Sigmoid colon (tissue), 6 donors: ENCODE measurements at regions not wholly inside any gene's neighbourhood (a gene's known extent, or its start where the extent isn't known, plus 50 kb on each side); places are given as distances from the start of the nearest gene placed in this dataset.
A peak's percentile ranks its signal among the peaks of the same experiment; 100 is the strongest.

Experiments
- DNase-seq: peaks from one replicate; pipeline ENCODE4 v3.0.0-alpha.2; 2019
- H3K27ac ChIP-seq, 4 donors: fragments of 200-600 bp; sonication (generic); one replicate each; pipeline ENCODE4 v1.5.1; 2016 to 2019; ENCODE audit warnings: mild to moderate bottlenecking in 1 of 4
- H3K27me3 ChIP-seq, 3 donors: fragments of 200-600 bp; sonication (generic); one replicate each; pipeline ENCODE4 v1.5.1; 2019; ENCODE audit warnings: mild to moderate bottlenecking in 1 of 3
- H3K36me3 ChIP-seq, 4 donors: fragments of 200-600 bp; sonication (generic); one replicate each; pipeline ENCODE4 v1.5.1; 2016 to 2019
- H3K4me1 ChIP-seq, 4 donors: fragments of 200-600 bp; sonication (generic); one replicate each; pipeline ENCODE4 v1.5.1; 2017 to 2019
- H3K4me3 ChIP-seq, 4 donors: fragments of 200-600 bp; sonication (generic); one replicate each; pipeline ENCODE4 v1.5.1; 2017 to 2019; ENCODE audit warnings: mild to moderate bottlenecking in 2 of 4, moderate library complexity in 1 of 4
- H3K9me3 ChIP-seq, 4 donors: fragments of 200-600 bp in 3 of 4; sonication (generic) in 3 of 4; one replicate each; pipeline versions ENCODE4 v1.5.1 to v1.6.1; 2013 to 2019
- EP300 ChIP-seq, 4 donors: sonication (generic); formaldehyde crosslinking; IDR thresholded peaks; one replicate each; pipeline ENCODE4 v1.6.1; 2017; ENCODE audit warnings: antibody characterized with exemption in 4 of 4
- POLR2A ChIP-seq, 2 donors: fragments of 450-650 bp; IDR thresholded peaks; one replicate each; pipeline ENCODE4 v1.6.1; 2016; ENCODE audit warnings: antibody characterized with exemption in 2 of 2, mild to moderate bottlenecking in 2 of 2, moderate library complexity in 2 of 2
- POLR2AphosphoS5 ChIP-seq, 4 donors: sonication (generic); formaldehyde crosslinking; IDR thresholded peaks; one replicate each; pipeline ENCODE4 v1.6.1; 2017; ENCODE audit warnings: antibody characterized with exemption in 4 of 4
- WGBS, 2 donors: extraction: QIAGEN DNeasy Blood & Tissue Kit; methylation state at CpG; one replicate each; pipeline ENCODE4 v1.1.7; 2013; 5-methylcytosine and 5-hydroxymethylcytosine counted together
- intact Hi-C: fragments of 100-400 bp; cut with DNase I; formaldehyde crosslinking; loops from one replicate; pipeline ENCODE4 v1.15.1; 2023
- TF ChIP-seq, protein P1 (sequence below), 4 experiments: fragments of 450-650 bp in 3 of 4; fragments of 200-600 bp in 1 of 4; IDR thresholded peaks; one replicate each; pipeline ENCODE4 v1.5.1; 2016 to 2019; ENCODE audit warnings: antibody characterized with exemption in 4 of 4, mild to moderate bottlenecking in 3 of 4, moderate library complexity in 2 of 4
- donor health status: healthy with polysubstance abuse.
- donor health status: healthy.

DNA sequence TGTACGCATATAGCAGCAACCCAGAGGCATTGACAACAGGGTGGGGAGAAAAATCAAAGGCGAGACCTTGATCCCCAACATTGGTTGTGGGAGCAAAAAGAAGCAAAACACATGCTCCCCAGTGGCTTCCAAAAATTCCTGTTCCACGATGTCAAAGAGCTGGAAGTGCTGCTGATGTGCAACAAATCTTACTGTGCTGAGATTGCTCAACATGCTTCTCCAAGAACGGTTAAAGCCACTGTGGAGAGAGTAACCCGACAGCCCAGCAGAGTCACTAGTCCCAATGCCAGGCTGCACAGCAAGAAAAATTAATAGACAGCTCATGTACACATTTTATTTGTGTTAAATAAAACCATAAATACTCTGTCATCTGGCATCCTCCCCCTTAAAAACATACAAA lies 179.9 kb upstream of the PFN2 start:
- Histone ChIP-seq H3K36me3 (no peaks in the 10 kb centered on the region), H3K27me3 (no peaks in the 10 kb centered on the region), H3K4me3 (no peak overlapping the region), H3K27ac (peak overlapping the region in 1 of 4 donors; percentile 78), H3K4me1 (peaks cover 0 to 38% (median 23%) of the 10 kb centered on the region in 4 donors), H3K9me3 (no peaks in the 10 kb centered on the region)
- intact Hi-C loops: no loop called here
- WGBS, 2 donors: 87 to 88% methylated on average over 5 of the region's 5 CpGs
- TF ChIP-seq EP300 (IDR thresholded peaks at IDR 0.05) (no peak), POLR2A (IDR thresholded peaks at IDR 0.05) (no peak), POLR2AphosphoS5 (IDR thresholded peaks at IDR 0.05) (no peak)
- TF ChIP-seq, protein P1, sequence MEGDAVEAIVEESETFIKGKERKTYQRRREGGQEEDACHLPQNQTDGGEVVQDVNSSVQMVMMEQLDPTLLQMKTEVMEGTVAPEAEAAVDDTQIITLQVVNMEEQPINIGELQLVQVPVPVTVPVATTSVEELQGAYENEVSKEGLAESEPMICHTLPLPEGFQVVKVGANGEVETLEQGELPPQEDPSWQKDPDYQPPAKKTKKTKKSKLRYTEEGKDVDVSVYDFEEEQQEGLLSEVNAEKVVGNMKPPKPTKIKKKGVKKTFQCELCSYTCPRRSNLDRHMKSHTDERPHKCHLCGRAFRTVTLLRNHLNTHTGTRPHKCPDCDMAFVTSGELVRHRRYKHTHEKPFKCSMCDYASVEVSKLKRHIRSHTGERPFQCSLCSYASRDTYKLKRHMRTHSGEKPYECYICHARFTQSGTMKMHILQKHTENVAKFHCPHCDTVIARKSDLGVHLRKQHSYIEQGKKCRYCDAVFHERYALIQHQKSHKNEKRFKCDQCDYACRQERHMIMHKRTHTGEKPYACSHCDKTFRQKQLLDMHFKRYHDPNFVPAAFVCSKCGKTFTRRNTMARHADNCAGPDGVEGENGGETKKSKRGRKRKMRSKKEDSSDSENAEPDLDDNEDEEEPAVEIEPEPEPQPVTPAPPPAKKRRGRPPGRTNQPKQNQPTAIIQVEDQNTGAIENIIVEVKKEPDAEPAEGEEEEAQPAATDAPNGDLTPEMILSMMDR (IDR thresholded peaks at IDR 0.05): no peak
- DNase-seq: no peak

DNA sequence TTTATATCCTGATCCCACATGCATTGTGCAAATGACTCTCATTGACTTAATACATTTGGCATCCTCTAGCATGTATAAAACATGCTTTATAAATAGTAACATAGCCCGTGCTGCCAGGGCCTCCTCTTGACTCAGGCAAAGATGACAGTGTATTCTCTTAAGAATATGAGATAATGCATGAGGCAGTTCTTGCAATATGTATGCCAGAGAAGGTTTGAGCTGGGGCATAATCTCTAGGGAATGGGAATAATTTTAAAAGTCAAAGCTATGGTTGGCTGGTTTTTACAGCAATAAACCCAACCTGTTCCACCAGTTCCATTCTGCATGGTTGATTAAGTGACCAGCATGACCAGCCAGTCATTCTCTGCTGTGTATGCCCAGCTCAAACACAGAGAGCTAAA lies 179.0 kb upstream of the PFN2 start:
- Histone ChIP-seq H3K4me1 (peaks cover 0 to 40% (median 24%) of the 10 kb centered on the region in 4 donors), H3K27ac (peak overlapping the region in 2 of 4 donors; percentile 53 to 78), H3K27me3 (no peaks in the 10 kb centered on the region), H3K9me3 (no peaks in the 10 kb centered on the region), H3K4me3 (no peak overlapping the region), H3K36me3 (no peaks in the 10 kb centered on the region)
- 0% methylated on average over 1 of the region's 1 CpG for WGBS, 2 donors
- TF ChIP-seq EP300 (IDR thresholded peaks at IDR 0.05) (peak in 2 of 4 donors; percentile 26 to 75), POLR2AphosphoS5 (IDR thresholded peaks at IDR 0.05) (peak; percentile 41 to 82 (median 64))
- TF ChIP-seq, protein P1 (IDR thresholded peaks at IDR 0.05): no peak
- intact Hi-C loops: loop anchor here (5.0 kb wide), 1 partner anchor 33 kb away; no protein-coding TSS in a partner anchor
- DNase-seq: no peak

DNA sequence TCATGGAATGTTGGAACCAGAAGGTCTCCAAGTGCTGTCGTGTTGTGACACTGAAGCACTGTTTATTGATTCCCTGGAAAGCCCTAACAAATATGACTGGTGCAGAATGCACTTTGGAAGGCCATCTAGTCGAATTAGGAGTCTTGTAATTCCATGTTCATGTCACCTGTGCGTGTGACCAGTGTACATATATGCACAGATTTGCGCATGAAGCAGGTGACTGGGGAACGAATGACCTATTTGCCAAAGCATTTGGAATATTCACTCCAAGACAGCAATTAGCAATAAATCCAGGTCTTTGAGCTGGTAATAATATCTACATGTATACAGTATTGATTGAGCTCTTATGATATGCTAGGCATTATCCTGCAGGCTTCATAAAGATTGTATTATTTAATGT lies 177.5 kb upstream of the PFN2 start:
- Histone ChIP-seq H3K27me3 (no peaks in the 10 kb centered on the region), H3K4me1 (peaks cover 0 to 40% (median 24%) of the 10 kb centered on the region in 4 donors), H3K36me3 (no peaks in the 10 kb centered on the region), H3K4me3 (no peak overlapping the region), H3K9me3 (no peaks in the 10 kb centered on the region), H3K27ac (peak overlapping the region in 3 of 4 donors; percentile 66 to 78 (median 74))
- intact Hi-C loops: loop anchor here (5.0 kb wide), 1 partner anchor 34 kb away; no protein-coding TSS in a partner anchor
- WGBS, 2 donors: 82 to 87% methylated on average over 5 of the region's 5 CpGs
- no peak for DNase-seq
- TF ChIP-seq POLR2AphosphoS5 (IDR thresholded peaks at IDR 0.05): no peak
- no peak for TF ChIP-seq POLR2A (IDR thresholded peaks at IDR 0.05)
- TF ChIP-seq EP300 (IDR thresholded peaks at IDR 0.05): no peak
- TF ChIP-seq, protein P1 (IDR thresholded peaks at IDR 0.05): no peak

DNA sequence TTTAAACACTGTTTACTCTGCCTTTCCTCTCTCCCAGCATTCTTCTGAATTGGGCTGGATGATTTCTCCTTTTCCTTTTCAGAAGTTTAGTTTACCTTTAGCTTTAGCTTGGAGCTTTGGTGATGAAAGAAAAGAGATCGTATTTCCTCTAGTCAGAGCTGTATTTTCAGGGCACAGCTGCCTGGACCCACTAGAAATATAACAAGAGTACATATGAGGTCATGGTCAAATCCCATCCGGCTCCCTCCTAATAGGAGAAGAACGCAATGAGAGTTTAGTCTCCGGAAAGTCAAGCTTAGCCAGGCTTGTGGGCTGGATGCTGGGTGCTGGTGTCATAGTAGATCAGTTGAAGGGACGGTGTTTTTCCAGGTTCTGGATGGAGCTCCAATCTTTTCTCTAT lies 177.1 kb upstream of the PFN2 start:
- intact Hi-C loops: loop anchor here (2.0 to 5.0 kb wide), 2 partner anchors 35 to 65 kb away; no protein-coding TSS in a partner anchor
- Histone ChIP-seq H3K27me3 (no peaks in the 10 kb centered on the region), H3K36me3 (no peaks in the 10 kb centered on the region), H3K27ac (peak overlapping the region in 3 of 4 donors; percentile 66 to 78 (median 74)), H3K4me3 (no peak overlapping the region), H3K4me1 (peaks cover 0 to 40% (median 24%) of the 10 kb centered on the region in 4 donors), H3K9me3 (no peaks in the 10 kb centered on the region)
- 78 to 82% methylated on average over 5 of the region's 5 CpGs for WGBS, 2 donors
- no peak for DNase-seq
- TF ChIP-seq EP300 (IDR thresholded peaks at IDR 0.05): no peak
- TF ChIP-seq, protein P1 (IDR thresholded peaks at IDR 0.05): no peak
- no peak for TF ChIP-seq POLR2A (IDR thresholded peaks at IDR 0.05)
- TF ChIP-seq POLR2AphosphoS5 (IDR thresholded peaks at IDR 0.05): no peak
